Iris pigment epithelial cell (primary cell): ENCODE measurements at regions not wholly inside any gene's neighbourhood (a gene's known extent, or its start where the extent isn't known, plus 50 kb on each side); places are given as distances from the start of the nearest gene placed in this dataset.

Experiments
- DNase-seq: peaks from one replicate; pipeline ENCODE4 v3.0.0-alpha.2; 2011; ENCODE audit warnings: low read depth

DNA sequence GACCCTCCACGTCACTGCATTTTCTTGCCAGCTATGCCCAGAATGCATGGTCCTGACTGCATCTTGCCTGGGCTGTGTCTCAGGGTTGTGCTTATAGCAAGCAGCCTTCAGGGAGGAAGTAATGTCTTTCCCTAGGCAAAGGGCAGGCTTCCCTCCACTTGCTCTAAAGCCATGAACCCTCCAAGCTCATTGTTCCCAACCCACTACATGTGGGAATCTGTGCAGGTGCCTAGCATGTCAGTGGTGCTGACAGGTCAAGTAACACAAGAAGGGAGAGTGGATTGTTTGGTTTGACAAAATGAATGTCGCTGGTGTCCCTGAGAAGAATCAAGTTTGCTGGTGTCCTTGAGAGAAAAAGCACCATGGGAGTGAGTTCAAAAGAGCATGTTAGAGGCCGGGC lies 53.9 kb upstream of the UCN3 start:
- DNase-seq: no peak

- DNase-seq: no peak
Measured at GRCh38 chr10:5311617-5312016, 53.1 kb upstream of the UCN3 start.

- no peak for DNase-seq
Measured at GRCh38 chr10:5314840-5315239, 49.9 kb upstream of the UCN3 start.
